SK-N-SH (cell line): ENCODE measurements at regions not wholly inside any gene's neighbourhood (a gene's known extent, or its start where the extent isn't known, plus 50 kb on each side); places are given as distances from the start of the nearest gene placed in this dataset.

Source experiments
- CTCF ChIA-PET: fragments of 300-600, 350-600 bp; formaldehyde crosslinking; extraction: SDS; loops from one replicate; lab custom pipeline; 2021; lab: Yijun Ruan, JAX
- POLR2A ChIA-PET: fragments of 350-600 bp; sonication (Branson Sonifier 250); formaldehyde crosslinking; extraction: SDS; loops from one replicate; lab custom pipeline; 2020; ENCODE audit warnings: antibody characterized with exemption, inconsistent platforms; lab: Yijun Ruan, JAX
- DNase-seq: peaks from one replicate; pipeline ENCODE4 v3.0.0; 2012
- H2AFZ ChIP-seq: fragments of 200-600 bp; sonication (generic); 2 replicates; pipeline ENCODE4 v1.8.1; 2016; ENCODE audit warnings: antibody characterized with exemption, mild to moderate bottlenecking, low read depth
- H3F3A ChIP-seq: fragments of 200-600 bp; sonication (generic); replicated peaks from 2 replicates; pipeline ENCODE3; 2016; ENCODE audit warnings: antibody characterized with exemption, mild to moderate bottlenecking; ENCODE audit not compliant: insufficient read depth
- H3K27ac ChIP-seq, 2 experiments: fragments of 200-500 bp in 1 of 2; fragments of 200-600 bp in 1 of 2; sonication (Bioruptor generic) in 1 of 2; sonication (generic), shearing (Covaris generic) in 1 of 2; 2 replicates each; pipeline versions ENCODE4 v1.5.1 to v1.6.1; 2014 to 2016; ENCODE audit warnings: low read depth in 2 of 2, inconsistent platforms in 1 of 2, low read length in 1 of 2, mild to moderate bottlenecking in 1 of 2, mixed read lengths in 1 of 2
- H3K27me3 ChIP-seq: fragments of 200-600 bp; sonication (generic), shearing (Covaris generic); 2 replicates; pipeline ENCODE4 v1.6.1; 2016; ENCODE audit warnings: mixed run types; ENCODE audit not compliant: insufficient read depth
- H3K36me3 ChIP-seq, 2 experiments: fragments of 200-500 bp in 1 of 2; fragments of 200-600 bp in 1 of 2; sonication (Bioruptor generic) in 1 of 2; sonication (generic) in 1 of 2; replicated peaks in 1 of 2; 2 replicates each; pipeline versions ENCODE3 to v1.5.1; 2014 to 2016; ENCODE audit warnings: low read length in 1 of 2, mild to moderate bottlenecking in 1 of 2; ENCODE audit not compliant: insufficient read depth in 2 of 2, control insufficient read depth in 1 of 2
- H3K4me1 ChIP-seq, 2 experiments: fragments of 200-500 bp in 1 of 2; fragments of 200-600 bp in 1 of 2; sonication (Bioruptor generic) in 1 of 2; sonication (generic), shearing (Covaris generic) in 1 of 2; 2 replicates each; pipeline versions ENCODE4 v1.5.1 to v1.6.1; 2014 to 2016; ENCODE audit warnings: low read depth in 1 of 2, low read length in 1 of 2, mixed run types in 1 of 2; ENCODE audit not compliant: insufficient read depth in 2 of 2, control insufficient read depth in 1 of 2
- H3K4me2 ChIP-seq: fragments of 200-600 bp; sonication (generic), shearing (Covaris generic); 2 replicates; pipeline ENCODE4 v1.6.1; 2017; ENCODE audit warnings: mixed run types
- H3K4me3 ChIP-seq, 2 experiments: fragments of 200-500 bp in 1 of 2; fragments of 200-600 bp in 1 of 2; sonication (Bioruptor generic) in 1 of 2; sonication (generic), shearing (Covaris generic) in 1 of 2; 2 replicates each; pipeline versions ENCODE4 v1.5.1 to v1.8.1; 2014 to 2016; ENCODE audit warnings: low read depth in 2 of 2, inconsistent platforms in 1 of 2, low read length in 1 of 2, mild to moderate bottlenecking in 1 of 2, mixed read lengths in 1 of 2, moderate library complexity in 1 of 2
- H3K79me2 ChIP-seq: fragments of 200-600 bp; sonication (generic); 2 replicates; pipeline ENCODE4 v1.8.1; 2017; ENCODE audit warnings: mild to moderate bottlenecking; ENCODE audit not compliant: insufficient read depth
- H3K9ac ChIP-seq: fragments of 200-600 bp; sonication (generic); 2 replicates; pipeline ENCODE4 v1.6.1; 2017; ENCODE audit warnings: mixed run types
- H3K9me2 ChIP-seq: fragments of 200-600 bp; sonication (generic); 2 replicates; pipeline ENCODE4 v1.6.1; 2017; ENCODE audit warnings: mixed run types
- H3K9me3 ChIP-seq: fragments of 200-600 bp; sonication (generic); 2 replicates; pipeline ENCODE4 v1.6.1; 2017; ENCODE audit warnings: mixed run types, mild to moderate bottlenecking, moderate library complexity
- H4K20me1 ChIP-seq: fragments of 200-600 bp; sonication (generic); 2 replicates; pipeline ENCODE4 v1.6.1; 2017; ENCODE audit warnings: mild to moderate bottlenecking, mixed run types; ENCODE audit not compliant: insufficient read depth
- CTCF ChIP-seq: fragments of 200-600 bp; sonication (generic); IDR thresholded peaks from 2 replicates; pipeline ENCODE4 v1.6.1; 2017; ENCODE audit warnings: antibody characterized with exemption, mild to moderate bottlenecking, moderate library complexity
- EP300 ChIP-seq, 2 experiments: IDR thresholded peaks; 2 replicates each; pipeline versions ENCODE4 v1.4.0 to v1.6.1; 2012; ENCODE audit warnings: borderline replicate concordance in 1 of 2, low read depth in 1 of 2, low read length in 1 of 2
- EZH2phosphoT487 ChIP-seq: fragments of 200-600 bp; sonication (generic); IDR thresholded peaks from 2 replicates; pipeline ENCODE4 v1.6.1; 2017; ENCODE audit warnings: low read depth, mixed run types, mild to moderate bottlenecking, antibody characterized with exemption, moderate library complexity, borderline replicate concordance
- FOSL2 ChIP-seq: IDR thresholded peaks from 2 replicates; pipeline ENCODE4 v1.4.0; 2012; ENCODE audit warnings: low read depth, mild to moderate bottlenecking, moderate library complexity, borderline replicate concordance
- FOXJ3 ChIP-seq: sonication (generic); formaldehyde crosslinking; IDR thresholded peaks from 2 replicates; pipeline ENCODE4 v1.5.1; 2020; ENCODE audit warnings: mild to moderate bottlenecking, missing genetic modification reagents
- GABPA ChIP-seq: IDR thresholded peaks from 2 replicates; pipeline ENCODE4 v1.4.0; 2012; ENCODE audit warnings: low read depth, mild to moderate bottlenecking
- GATA2 ChIP-seq: sonication (generic); formaldehyde crosslinking; IDR thresholded peaks from 2 replicates; pipeline ENCODE4 v1.5.0; 2020; ENCODE audit warnings: mild to moderate bottlenecking, missing genetic modification reagents
- JUND ChIP-seq: IDR thresholded peaks from 2 replicates; pipeline ENCODE4 v1.4.0; 2012
- MAX ChIP-seq: IDR thresholded peaks from 2 replicates; pipeline ENCODE4 v1.4.0; 2012; ENCODE audit warnings: low read depth
- NFIC ChIP-seq: IDR thresholded peaks from 2 replicates; pipeline ENCODE4 v1.4.0; 2012; ENCODE audit warnings: borderline replicate concordance
- PBX3 ChIP-seq: IDR thresholded peaks from 2 replicates; pipeline ENCODE4; 2012
- POLR2AphosphoS5 ChIP-seq: IDR thresholded peaks from 2 replicates; pipeline ENCODE4 v1.6.1; 2012; ENCODE audit warnings: low read depth, low read length
- RAD21 ChIP-seq: IDR thresholded peaks from 2 replicates; pipeline ENCODE4 v1.6.1; 2012; ENCODE audit warnings: mild to moderate bottlenecking, low read length
- RCOR1 ChIP-seq: fragments of 150-350 bp; IDR thresholded peaks from 2 replicates; pipeline ENCODE4 v1.6.1; 2017; ENCODE audit warnings: antibody characterized with exemption, low read length
- REST ChIP-seq: IDR thresholded peaks from 2 replicates; pipeline ENCODE4 v1.6.1; 2012; ENCODE audit warnings: mild to moderate bottlenecking, low read depth, low read length, moderate library complexity
- RFX5 ChIP-seq: IDR thresholded peaks from 2 replicates; pipeline ENCODE4 v1.6.1; 2012; ENCODE audit warnings: mild to moderate bottlenecking, improper control_type of control experiment, low read length
- RXRA ChIP-seq: IDR thresholded peaks from 2 replicates; pipeline ENCODE4 v1.4.0; 2012; ENCODE audit warnings: low read depth, mild to moderate bottlenecking, borderline replicate concordance
- SMC3 ChIP-seq: IDR thresholded peaks from 2 replicates; pipeline ENCODE4 v1.6.1; 2012; ENCODE audit warnings: low read depth, low read length, improper control_type of control experiment
- TAF1 ChIP-seq: IDR thresholded peaks from 2 replicates; pipeline ENCODE4 v1.6.1; 2012; ENCODE audit warnings: low read depth, mild to moderate bottlenecking, low read length, moderate library complexity, borderline replicate concordance
- USF1 ChIP-seq: IDR thresholded peaks from 2 replicates; pipeline ENCODE4 v1.4.0; 2012; ENCODE audit warnings: low read depth, borderline replicate concordance
- WGBS: methylation state at CpG from one replicate; pipeline ENCODE4 v1.1.6; 2017; ENCODE audit warnings: low lambda C conversion rate; 5-methylcytosine and 5-hydroxymethylcytosine counted together

- Histone ChIP-seq H3K79me2 (no peaks in the 10 kb centered on the region), H4K20me1 (no peaks in the 10 kb centered on the region), H3K27ac (no peak overlapping the region), H3K4me3 (no peak overlapping the region), H2AFZ (no peak overlapping the region), H3K27me3 (no peaks in the 10 kb centered on the region), H3K9ac (no peak overlapping the region), H3K9me3 (no peaks in the 10 kb centered on the region), H3F3A (no peaks in the 10 kb centered on the region), H3K4me1 (peaks cover 0 to 14% of the 10 kb centered on the region in 2 experiments; a peak in 1 of 4 replicates), H3K36me3 (no peaks in the 10 kb centered on the region), H3K9me2 (no peaks in the 10 kb centered on the region), H3K4me2 (no peak overlapping the region)
- TF ChIP-seq REST (no peak), RAD21 (no peak), PBX3 (no peak), GATA2 (CRISPR knock-in tag) (no peak), GABPA (no peak), USF1 (no peak), EP300 (IDR thresholded peaks at IDR 0.05; ENCODE audit: borderline replicate concordance in 1 of 2, low read depth in 1 of 2, low read length in 1 of 2) (no peak), MAX (no peak), CTCF (no peak), POLR2AphosphoS5 (no peak), RCOR1 (no peak), FOXJ3 (CRISPR knock-in tag) (no peak), EZH2phosphoT487 (no peak), NFIC (no peak), JUND (no peak), SMC3 (no peak), FOSL2 (no peak), TAF1 (no peak), RFX5 (no peak), RXRA (no peak)
- POLR2A ChIA-PET: no interaction called here
- 54% methylated on average over 3 of the region's 4 CpGs for WGBS
- CTCF ChIA-PET: no interaction called here
- DNase-seq: no peak
These were observed 708.1 kb downstream of the SLC4A3 start for GRCh38 chr2:220335591-220335915.
